GM23338 (cell line): ENCODE measurements at regions not wholly inside any gene's neighbourhood (a gene's known extent, or its start where the extent isn't known, plus 50 kb on each side); places are given as distances from the start of the nearest gene placed in this dataset.

Experiments used
- ATAC-seq: fragments of 200-7000 bp; cut with Tn5 transposase; 3 replicates; pipeline ENCODE4 v1.9.1; 2020
- DNase-seq: peaks from one replicate; pipeline ENCODE4 v3.0.0-alpha.2; 2015; ENCODE audit warnings: low spot score
- H2AFZ ChIP-seq: fragments of 200-600 bp; sonication (generic); 2 replicates; pipeline ENCODE4 v1.8.0; 2016; ENCODE audit warnings: antibody characterized with exemption, mild to moderate bottlenecking, moderate library complexity
- H3F3A ChIP-seq: fragments of 200-600 bp; sonication (generic); replicated peaks from 2 replicates; pipeline ENCODE4 v1.8.0; 2017; ENCODE audit warnings: antibody characterized with exemption, mixed run types, low read depth
- H3K27ac ChIP-seq: fragments of 200-600 bp; sonication (generic); 2 replicates; pipeline ENCODE4 v1.6.1; 2016; ENCODE audit warnings: low read depth
- H3K27me3 ChIP-seq: fragments of 200-600 bp; sonication (generic); 2 replicates; pipeline ENCODE4 v1.8.0; 2016; ENCODE audit warnings: mild to moderate bottlenecking, mixed run types, moderate library complexity; ENCODE audit not compliant: insufficient read depth
- H3K36me3 ChIP-seq: fragments of 200-600 bp; sonication (generic); 2 replicates; pipeline ENCODE4 v1.8.0; 2016; ENCODE audit warnings: mild to moderate bottlenecking; ENCODE audit not compliant: insufficient read depth
- H3K4me1 ChIP-seq: fragments of 200-600 bp; sonication (generic); 2 replicates; pipeline ENCODE4 v1.8.0; 2016; ENCODE audit warnings: mild to moderate bottlenecking, moderate library complexity; ENCODE audit not compliant: insufficient read depth
- H3K4me2 ChIP-seq: fragments of 200-600 bp; sonication (generic); 2 replicates; pipeline ENCODE4 v1.7.1; 2017; ENCODE audit warnings: mixed run types
- H3K4me3 ChIP-seq: fragments of 200-600 bp; sonication (generic); 2 replicates; pipeline ENCODE4 v1.6.1; 2016; ENCODE audit warnings: mixed run types
- H3K79me2 ChIP-seq: fragments of 200-600 bp; sonication (generic); replicated peaks from 2 replicates; pipeline ENCODE4 v1.8.0; 2017; ENCODE audit warnings: mild to moderate bottlenecking; ENCODE audit not compliant: insufficient read depth
- H3K9me2 ChIP-seq: fragments of 200-600 bp; sonication (generic); 2 replicates; pipeline ENCODE4 v1.8.0; 2017; ENCODE audit not compliant: insufficient read depth
- H4K20me1 ChIP-seq: fragments of 200-600 bp; sonication (generic); replicated peaks from 2 replicates; pipeline ENCODE4 v1.8.0; 2017; ENCODE audit warnings: mild to moderate bottlenecking; ENCODE audit not compliant: insufficient read depth
- H3K27ac Mint-ChIP-seq: 2 replicates; pipeline ENCODE4 v1.8.0; 2020; ENCODE audit warnings: inconsistent platforms, mild to moderate bottlenecking, moderate library complexity, mixed read lengths
- H3K27me3 Mint-ChIP-seq: 3 replicates; pipeline ENCODE4 v1.8.0; 2022; ENCODE audit warnings: low read depth, mild to moderate bottlenecking, moderate library complexity, mixed read lengths, inconsistent platforms; ENCODE audit not compliant: insufficient read depth, poor library complexity
- H3K36me3 Mint-ChIP-seq: 3 replicates; pipeline ENCODE4 v1.8.0; 2021; ENCODE audit warnings: low read depth, mild to moderate bottlenecking, inconsistent platforms, moderate library complexity, mixed read lengths
- H3K4me1 Mint-ChIP-seq: 3 replicates; pipeline ENCODE4 v1.8.0; 2020; ENCODE audit warnings: mild to moderate bottlenecking, inconsistent platforms, mixed read lengths
- H3K4me3 Mint-ChIP-seq: 3 replicates; pipeline ENCODE4 v1.8.0; 2021; ENCODE audit warnings: moderate library complexity, mild to moderate bottlenecking, inconsistent platforms, mixed read lengths
- H3K9me3 Mint-ChIP-seq: 3 replicates; pipeline ENCODE4 v1.8.0; 2020; ENCODE audit warnings: moderate library complexity, mild to moderate bottlenecking, inconsistent platforms, mixed read lengths
- EZH2 ChIP-seq: fragments of 200-600 bp; sonication (generic); IDR thresholded peaks from one replicate; pipeline ENCODE4 v1.8.0; 2017; ENCODE audit warnings: antibody characterized with exemption, mild to moderate bottlenecking, low read depth; ENCODE audit not compliant: unreplicated experiment
- NANOG ChIP-seq: IDR thresholded peaks from 2 replicates; pipeline ENCODE4 v1.6.1; 2016; ENCODE audit warnings: antibody characterized with exemption, borderline replicate concordance
- POLR2AphosphoS5 ChIP-seq: IDR thresholded peaks from 2 replicates; pipeline ENCODE4 v1.6.1; 2016; ENCODE audit warnings: antibody characterized with exemption, low read depth
- ZNF462 ChIP-seq: fragments of 250-450 bp; sonication (Bioruptor Pico); IDR thresholded peaks from 2 replicates; pipeline ENCODE4 v1.5.0; 2020; ENCODE audit warnings: mild to moderate bottlenecking, moderate library complexity

- no peak for TF ChIP-seq POLR2AphosphoS5
- no peak for TF ChIP-seq EZH2
- TF ChIP-seq ZNF462 (CRISPR knock-in tag): no peak
These were observed 152.5 kb upstream of the PHF14 start (continued) for GRCh38 chr7:10821156-10821555.

- H3K36me3 ChIP-seq: no peaks in the 10 kb centered on the region
- H3K4me2 ChIP-seq: no peak overlapping the region
- no peaks in the 10 kb centered on the region for H3K79me2 ChIP-seq
- no peaks in the 10 kb centered on the region for H4K20me1 ChIP-seq
- H3K9me2 ChIP-seq: no peaks in the 10 kb centered on the region
- no peak overlapping the region for H3K4me3 ChIP-seq
- Mint-ChIP-seq H3K9me3 (no peaks in the 10 kb centered on the region), H3K27ac (no peak overlapping the region), H3K4me3 (no peak overlapping the region), H3K27me3 (no peaks in the 10 kb centered on the region), H3K4me1 (no peaks in the 10 kb centered on the region), H3K36me3 (no peaks in the 10 kb centered on the region)
- H3K27me3 ChIP-seq: no peaks in the 10 kb centered on the region
- TF ChIP-seq ZNF462 (CRISPR knock-in tag): no peak
- no peak for TF ChIP-seq NANOG
- no peaks in the 10 kb centered on the region for H3K4me1 ChIP-seq
- no peaks in the 10 kb centered on the region for H3F3A ChIP-seq
- DNase-seq (no peak), ATAC-seq (no peak)
- no peak overlapping the region for H3K27ac ChIP-seq
- H2AFZ ChIP-seq: no peak overlapping the region
These were observed 149.5 kb upstream of the PHF14 start for GRCh38 chr7:10824154-10824553.
